GM19328 (cell line): ENCODE measurements at regions not wholly inside any gene's neighbourhood (a gene's known extent, or its start where the extent isn't known, plus 50 kb on each side); places are given as distances from the start of the nearest gene placed in this dataset.
"Not testable (repeated sequence)": the region's sequence is repeated elsewhere in the genome, so short reads cannot be mapped to it uniquely, and the experiment has no call there.

Experiments used
- ATAC-seq: cut with Tn5 transposase; IDR thresholded peaks from one replicate; pipeline ENCODE4 v1.9.1; 2021; ENCODE audit warnings: mild to moderate bottlenecking, moderate library complexity; ENCODE audit not compliant: unreplicated experiment

DNA sequence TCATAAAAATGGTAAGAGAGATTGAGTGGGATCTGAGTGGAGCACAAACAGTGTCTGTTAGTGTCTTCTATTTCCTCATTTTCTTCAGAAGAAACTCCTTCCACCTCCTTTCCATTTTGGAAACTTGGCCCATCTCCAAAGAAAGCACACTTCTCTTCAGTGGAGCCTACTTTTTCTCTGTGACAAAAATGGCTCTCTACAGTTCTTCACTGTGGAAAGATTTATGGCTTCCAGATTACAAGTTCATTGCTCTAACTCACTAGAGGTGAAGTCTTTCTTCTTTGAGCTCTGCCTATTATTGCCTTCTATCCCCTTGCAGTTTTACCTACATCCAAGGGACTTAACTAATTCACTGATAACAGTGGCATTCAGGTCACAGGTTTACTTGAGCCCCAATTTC lies 325.8 kb downstream of the ANTXR2 start:
- ATAC-seq = no peak

DNA sequence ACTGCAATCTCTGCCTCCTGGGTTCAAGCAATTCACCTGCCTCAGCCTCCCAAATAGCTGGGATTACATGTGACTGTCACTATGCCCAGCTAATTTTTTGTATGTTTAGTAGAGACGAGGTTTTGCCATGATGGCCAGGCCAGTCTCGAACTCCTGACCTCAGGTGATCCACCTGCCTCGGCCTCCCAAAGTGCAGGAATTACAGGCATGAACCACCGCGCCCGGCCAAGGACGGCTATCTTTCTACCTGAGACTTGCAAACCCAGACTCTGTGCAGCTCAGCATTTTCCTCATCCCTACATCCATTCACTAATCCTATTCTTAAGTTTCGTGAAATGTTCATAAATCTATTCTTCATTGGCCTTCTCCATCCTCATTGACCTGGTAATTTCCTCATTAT lies 330.0 kb downstream of the ANTXR2 start:
- ATAC-seq = no peak

DNA sequence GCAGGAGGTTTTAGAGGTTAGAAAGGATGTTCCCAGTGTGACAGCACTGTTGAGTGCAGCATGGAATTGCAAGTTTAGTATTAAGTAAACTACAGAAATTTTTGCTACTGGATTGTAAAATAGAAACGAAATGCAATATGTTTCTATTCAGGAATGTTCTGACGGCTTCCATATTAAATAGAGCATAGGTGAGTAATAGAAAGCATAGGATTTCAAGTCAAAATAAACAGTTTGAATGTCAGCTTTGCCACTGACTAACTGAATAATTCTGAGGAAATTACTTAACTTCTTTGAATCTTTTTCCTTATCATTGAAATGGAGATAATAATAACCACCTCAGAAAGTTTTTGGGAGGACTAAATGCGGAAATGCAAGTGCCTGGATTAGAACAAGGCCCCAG lies 331.9 kb upstream of the GK2 start:
- ATAC-seq = no peak

DNA sequence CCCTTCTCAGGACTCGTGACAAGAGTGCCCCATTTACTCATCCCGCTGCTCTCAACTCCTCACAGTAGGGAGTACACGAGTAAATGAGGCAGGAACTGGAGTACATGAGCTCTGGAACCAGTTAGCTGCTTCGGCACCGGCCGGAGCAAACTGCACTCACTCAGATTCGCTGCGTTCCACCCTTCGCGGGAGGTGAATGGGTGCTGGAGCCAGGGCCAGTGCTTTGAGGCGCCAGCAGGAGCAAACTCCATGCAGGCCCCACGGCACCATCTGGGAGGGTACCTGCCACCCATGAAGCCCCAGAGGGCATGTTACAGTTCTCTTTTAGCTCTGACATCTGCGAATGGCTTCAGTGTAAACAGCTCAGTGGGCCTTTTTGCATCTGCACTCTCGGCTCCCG lies 315.5 kb upstream of the GK2 start:
- no peak for ATAC-seq

DNA sequence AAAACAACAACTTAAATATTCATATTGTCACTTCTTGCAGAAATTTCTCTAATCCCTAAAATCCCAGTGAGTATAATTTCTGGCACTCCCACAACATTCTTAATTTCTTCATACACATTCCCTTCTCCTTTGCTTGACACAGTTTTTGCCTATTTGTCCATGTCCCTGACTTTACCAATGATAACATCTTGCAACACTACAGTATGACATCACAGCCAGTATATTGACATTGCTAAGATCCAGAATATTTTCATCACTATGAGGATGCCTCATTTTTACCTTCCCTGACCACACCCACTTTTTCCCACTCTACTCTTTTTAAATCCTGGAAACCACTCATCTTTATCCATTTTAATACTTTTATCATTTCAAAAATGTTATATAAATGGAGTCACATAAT lies 292.3 kb upstream of the GK2 start:
- ATAC-seq = no peak

DNA sequence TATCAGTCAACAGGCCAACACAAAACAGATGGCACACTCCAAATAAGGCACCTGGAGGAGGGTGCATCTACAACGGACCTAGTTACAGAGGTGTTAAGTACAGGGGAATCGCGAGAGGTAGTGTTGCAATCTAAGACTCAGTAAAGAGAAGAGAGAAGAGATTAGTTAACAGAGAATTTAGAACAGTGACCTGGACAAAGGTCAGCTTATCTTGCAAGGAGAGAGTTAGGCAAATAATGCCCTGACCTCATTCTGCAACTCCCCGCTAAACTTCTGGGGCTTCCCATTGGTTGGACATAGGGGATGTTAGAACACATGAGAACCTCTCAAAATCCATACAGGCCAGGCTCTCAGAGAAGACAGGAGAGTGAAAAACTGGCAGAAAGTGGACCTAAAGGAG lies 289.4 kb upstream of the GK2 start:
- no peak for ATAC-seq

DNA sequence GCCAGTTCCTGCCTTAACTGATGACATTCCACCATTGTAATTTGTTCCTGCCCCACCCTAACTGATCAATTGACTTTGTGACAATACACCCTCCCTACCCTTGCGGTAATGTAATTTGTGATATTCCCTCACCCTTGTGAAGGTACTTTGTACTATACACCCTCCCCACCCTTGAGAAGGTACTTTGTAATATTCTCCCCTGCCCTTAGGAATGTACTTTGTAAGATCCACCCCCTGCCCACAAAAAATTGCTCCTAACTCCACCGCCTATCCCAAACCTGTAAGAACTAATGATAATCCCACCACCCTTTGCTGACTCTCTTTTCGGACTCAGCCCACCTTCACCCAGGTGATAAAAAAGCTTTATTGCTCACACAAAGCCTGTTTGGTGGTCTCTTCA lies 288.5 kb upstream of the GK2 start:
- ATAC-seq = not testable (repeated sequence)

DNA sequence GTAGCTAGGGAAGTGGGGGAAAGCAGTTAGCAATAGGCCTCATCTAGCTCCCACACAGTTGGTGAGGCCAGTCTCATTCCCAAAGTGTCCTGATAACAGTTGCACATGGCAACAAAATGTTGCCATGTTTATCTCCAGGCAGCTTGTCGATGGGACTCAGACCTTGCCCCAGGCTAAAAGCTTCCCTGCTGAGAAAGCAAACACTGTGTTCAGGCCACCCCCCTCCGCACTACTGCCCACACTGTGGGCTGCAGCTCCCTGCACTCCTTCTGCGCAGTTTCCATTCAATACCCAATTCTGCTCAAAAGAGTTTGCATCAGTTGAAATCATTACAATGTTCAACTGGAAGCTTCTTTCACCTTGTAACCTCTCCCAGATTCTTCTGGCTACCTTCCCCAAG lies 287.8 kb upstream of the GK2 start:
- ATAC-seq = no peak

DNA sequence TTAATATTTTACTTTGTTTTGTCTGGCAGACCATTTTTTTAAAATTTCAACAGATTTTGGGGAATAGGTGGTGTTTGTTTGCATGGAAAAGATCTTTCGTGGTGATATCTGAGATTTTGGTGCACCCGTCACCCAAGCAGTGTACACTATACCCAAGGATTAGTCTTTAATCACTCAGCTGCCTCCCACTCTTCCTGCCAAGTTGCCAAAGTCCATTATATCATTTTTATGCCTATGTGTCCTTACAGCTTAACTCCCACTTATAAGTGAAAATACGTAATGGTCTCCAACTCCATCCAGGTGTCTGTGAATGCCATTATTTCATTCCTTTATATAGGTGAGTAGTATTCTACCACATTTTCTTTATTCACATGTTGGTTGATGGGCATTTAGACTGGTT lies 281.7 kb upstream of the GK2 start:
- no peak for ATAC-seq

DNA sequence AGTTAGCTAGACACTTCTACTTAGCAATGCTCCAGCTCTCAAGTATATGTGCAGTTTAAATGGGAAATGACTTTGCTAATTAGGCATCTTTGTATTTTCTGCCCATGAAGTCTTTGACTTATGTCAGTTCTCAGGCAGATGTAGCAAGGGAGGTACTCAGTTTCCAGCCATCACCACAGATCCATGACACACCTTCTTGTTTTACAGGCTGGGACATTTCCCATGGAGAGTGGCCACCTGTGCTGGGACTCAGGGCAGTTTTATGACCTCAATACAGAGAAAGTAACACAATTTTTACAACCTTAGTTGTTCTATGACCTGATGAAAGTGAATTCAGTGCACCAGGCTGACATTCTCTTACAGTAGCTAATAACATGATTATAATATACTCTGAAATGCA lies 280.7 kb upstream of the GK2 start:
- no peak for ATAC-seq

DNA sequence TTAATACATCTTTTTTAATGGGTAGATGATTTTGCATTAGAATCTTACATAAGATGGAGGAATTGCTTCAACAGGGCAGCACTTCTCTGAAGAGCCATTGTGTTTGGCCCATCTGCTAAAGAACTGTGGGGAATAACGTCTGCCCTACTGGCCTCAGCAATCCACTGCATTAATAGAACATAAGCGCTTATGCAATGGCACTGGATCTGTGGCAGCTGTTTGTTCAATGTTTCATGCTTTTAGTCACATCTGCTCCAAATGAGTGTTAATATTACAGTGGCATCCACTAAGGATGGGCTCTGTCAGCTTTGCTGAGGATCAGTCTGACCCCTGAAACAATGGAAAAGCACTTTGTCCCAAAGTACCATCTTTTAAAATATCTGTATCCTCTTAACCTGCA lies 279.0 kb upstream of the GK2 start:
- no peak for ATAC-seq

DNA sequence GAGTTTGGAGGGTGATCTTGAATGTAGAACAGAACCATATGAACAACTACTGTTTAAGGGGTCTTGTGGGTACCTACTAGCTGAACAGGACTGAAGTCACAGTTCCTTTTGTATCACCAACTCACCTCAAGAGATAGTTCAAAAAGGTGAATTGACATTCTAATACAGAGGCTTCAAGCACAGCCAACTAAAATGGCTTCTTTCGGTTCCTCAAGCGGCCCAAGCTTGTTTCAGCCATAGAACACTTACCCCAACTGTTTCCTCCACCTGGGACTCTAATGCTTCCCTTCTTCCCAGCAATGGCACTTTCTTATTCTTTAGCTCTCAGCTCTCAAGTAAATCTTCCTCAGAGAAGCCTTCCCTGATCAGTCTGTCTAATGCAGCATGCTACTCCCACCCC lies 277.5 kb upstream of the GK2 start:
- ATAC-seq = no peak

DNA sequence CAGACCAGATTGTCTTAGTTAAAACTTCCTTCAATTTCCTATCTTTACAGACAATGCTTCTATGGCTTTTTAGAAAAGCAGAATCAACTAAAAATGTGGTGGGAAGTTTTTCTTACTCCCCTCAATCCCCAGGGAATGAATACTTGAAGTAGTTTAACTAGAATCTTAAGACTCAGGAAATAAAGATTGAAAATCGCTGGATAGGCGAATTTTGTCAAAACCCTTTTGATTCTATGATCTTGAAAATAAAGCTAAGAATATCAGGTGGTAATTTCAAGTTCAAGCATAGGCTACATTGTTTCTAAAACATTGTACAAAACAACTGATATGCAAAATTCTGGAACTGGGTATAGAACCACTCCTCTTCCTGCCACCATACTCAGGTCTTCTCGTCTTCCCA lies 276.5 kb upstream of the GK2 start:
- ATAC-seq = no peak

DNA sequence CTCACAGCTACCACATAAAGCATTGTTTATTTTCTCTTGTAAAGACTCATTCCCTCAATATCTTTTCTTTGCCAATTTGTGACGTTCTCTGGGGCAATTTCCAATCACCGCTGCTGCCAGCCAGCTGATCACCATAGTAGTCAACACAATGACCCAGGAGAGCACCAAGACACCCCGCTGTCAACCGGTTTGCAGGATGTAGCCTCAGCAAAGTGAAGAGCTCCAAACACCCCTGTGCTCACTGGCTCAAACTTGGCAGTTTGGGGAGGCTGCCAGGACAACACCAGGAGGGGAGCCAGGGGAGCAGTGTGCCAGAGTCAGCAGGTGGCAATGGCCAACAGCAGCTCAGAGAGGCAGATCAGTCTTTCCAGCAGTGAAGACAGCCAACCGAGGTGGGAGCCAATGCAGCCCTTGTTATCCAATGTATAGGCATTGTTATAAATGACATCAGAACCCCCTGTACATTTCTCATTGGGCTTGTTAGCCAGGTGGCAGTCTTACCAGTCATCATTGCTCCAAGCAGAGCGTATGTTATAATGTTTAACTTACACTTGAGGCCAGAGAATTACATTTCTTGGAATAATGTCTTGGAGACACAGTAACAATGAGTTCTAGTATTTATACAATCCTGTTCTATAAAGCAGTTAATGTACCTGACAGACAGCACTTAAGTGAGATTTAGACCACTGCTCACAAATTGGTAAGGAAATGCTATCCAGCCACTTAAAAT lies 274.9 kb upstream of the GK2 start:
- no peak for ATAC-seq

DNA sequence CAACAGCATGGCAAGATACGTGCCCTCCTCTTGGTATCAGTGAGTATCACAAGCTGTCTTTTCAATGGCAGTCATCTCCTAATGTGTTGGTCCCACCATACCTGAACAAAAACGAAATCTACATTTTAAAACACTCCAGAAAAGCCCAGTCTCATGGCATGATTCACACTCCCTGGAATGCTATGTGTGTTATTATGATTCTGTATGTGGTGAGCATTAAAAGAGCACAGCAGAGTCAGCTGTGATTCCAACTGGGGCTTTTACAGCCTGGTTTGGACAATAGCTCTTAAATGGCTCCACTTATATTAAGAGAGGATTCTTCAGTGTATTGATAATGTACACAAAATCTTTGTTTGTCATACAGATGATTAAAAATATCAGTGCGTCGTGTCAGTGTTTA lies 274.1 kb upstream of the GK2 start:
- no peak for ATAC-seq

DNA sequence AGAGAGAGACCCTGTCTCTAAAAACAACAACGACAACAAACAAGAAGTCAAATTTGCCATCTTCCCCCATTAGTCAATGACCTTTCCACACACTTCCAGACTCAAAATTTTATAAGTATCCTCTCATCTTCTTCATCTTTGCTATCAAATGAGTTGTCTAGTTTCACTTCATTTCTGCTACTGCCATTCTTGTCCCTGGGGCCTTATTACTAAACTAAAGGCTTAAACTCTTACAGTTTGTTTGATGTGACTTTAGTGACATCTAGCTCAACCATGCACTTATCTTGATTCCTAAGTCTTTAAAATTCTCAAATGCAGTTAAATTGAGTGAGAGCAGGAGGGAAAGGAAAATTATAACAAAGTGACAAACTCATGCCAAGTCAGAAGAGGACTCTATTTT lies 271.8 kb upstream of the GK2 start:
- no peak for ATAC-seq

DNA sequence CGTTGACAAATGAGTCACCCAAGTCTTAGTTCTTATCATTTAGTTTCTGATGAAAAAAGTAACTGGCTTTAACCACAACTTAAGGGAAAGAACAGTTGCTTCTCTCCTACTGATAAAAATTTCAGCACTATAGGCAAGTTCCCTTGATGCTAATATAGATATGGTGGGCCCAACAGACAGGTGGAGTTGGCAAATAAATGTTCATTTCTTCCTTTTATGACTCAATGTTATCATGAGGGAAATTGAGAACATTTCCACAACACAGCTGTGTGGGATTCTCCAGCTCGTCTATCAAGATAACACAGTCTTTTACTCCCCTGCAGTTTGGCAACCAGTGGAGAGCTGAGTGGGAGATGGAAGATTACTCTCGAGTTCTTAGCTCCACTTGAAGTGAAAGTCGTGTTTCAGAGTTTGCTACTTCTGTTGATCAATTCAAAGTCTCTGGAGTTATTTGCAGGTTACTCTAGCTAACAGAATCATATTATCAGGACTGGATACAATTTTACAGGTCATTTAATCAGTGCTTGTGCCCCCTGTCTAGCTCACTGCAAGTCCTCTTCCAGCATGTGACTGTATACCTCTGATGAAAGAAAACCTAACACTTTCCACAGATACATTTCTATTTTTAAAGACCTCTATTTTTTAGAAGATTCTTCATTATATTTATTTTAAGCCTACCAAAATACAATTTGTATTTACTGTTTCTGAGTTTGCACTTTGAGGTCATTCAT lies 270.6 kb upstream of the GK2 start:
- ATAC-seq = no peak

DNA sequence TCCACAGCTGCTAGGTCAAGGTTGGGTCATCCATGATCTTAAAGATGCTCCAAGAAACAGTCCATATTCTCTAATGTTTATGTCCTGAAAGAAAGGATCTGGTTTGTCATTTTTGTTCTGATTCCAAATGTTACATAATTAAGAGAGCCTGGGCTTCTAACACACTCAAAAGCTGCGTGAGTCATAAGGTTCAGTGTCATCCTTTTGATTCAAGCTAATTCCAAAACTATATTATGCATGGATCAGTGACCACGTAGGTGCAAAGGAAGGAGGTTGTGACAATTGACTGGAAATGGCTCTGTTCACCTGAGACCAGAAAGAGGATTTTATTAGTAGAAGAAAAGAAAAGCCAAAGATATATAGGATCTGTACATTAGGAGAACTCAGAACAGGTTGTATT lies 268.7 kb upstream of the GK2 start:
- ATAC-seq = no peak

DNA sequence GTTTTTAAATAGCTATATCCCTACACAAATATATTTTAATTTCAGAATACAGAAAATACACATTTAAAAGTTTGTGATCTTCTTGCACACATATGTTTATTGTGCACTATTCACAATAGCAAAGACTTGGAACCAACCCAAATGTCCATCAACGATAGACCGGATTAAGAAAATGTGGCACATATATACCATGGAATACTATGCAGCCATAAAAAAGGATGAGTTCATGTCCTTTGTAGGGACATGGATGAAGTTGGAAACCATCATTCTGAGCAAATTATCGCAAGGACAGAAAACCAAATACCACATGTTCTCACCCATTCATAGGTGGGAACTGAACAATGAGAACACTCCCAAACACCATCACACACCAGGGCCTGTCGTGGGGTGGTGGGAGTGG lies 266.9 kb upstream of the GK2 start:
- not testable (repeated sequence) for ATAC-seq

DNA sequence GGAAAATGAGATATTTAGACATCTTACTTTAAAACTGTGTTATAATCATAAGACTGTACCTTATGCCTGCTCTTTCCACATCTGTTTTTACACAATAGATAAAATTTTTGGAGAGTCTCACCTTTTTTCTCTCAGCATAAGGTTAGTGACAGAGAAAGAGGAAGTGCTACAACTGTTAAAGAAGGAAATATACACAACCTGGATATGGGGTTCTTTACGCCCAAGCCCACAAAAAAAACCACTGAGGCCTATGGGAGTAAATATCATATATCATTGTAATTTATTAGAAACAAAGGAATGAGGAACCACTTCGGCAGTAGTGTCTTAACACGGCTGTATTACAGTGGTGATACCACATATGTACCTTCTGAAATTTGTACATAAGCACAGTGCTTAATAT lies 265.9 kb upstream of the GK2 start:
- no peak for ATAC-seq

DNA sequence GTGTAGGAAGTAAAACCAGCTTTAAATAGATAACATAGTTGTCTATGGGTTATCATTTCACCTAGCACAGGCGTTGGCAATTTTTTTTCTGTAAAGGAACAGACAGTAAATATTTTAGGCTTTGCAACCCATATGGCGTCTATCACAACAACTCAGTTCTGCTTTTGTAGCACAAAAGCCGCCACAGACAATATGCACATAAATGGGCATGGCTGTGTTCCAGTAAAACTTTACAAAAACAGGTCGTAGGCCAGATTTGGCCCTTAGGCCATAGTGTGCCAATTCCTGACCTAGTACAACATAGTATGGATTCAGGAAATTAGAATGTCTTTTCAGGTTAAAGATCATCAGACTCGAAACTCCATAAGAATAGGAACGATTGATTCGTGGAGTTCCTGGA lies 265.3 kb upstream of the GK2 start:
- ATAC-seq = no peak

DNA sequence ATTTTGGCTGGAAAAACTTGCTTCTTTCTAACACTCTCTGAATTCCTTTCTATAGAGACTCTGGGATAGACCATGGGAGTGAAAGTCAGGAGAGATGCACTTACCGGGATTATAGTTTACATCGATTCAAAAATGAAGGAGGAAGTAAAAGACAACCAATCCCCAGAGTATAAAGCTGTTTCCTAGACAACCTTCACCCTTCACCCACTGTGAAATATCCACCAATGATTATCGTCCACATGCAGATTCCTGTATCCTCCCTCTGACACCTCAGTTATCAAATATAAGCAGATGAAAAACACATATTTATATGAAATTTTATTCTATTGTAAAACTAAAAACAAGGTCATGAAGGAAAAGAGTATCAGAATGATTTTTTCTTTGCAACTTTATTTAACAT lies 258.8 kb upstream of the GK2 start:
- ATAC-seq = no peak

DNA sequence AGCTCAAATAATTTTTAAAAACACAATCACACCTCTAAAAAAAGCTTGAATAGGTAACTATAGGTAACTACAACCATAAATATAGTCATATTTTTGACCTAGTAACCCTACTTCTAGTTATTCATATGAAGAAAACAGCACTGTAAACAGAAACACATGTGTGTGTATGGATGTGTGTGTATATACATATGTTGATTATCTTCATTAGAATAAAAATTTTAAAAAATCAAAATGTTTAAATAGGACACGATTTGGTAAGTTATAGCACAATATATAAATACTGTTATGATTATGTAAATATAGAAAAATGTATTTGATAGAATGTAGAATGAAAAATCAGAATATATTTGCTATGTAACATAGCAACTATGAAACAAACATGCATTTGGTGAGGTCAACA lies 258.1 kb upstream of the GK2 start:
- no peak for ATAC-seq
